Stimulated activated CD8-positive, alpha-beta memory T cell treated with anti-CD3 and anti-CD28 coated beads, Interleukin-15, amount 100 ng/mL, for 4 hours (primary cell): ENCODE measurements at regions not wholly inside any gene's neighbourhood (a gene's known extent, or its start where the extent isn't known, plus 50 kb on each side); places are given as distances from the start of the nearest gene placed in this dataset.

Experiments used
- DNase-seq, 2 donors: peaks; one replicate each; pipeline ENCODE4 v3.0.0-alpha.2; 2020; ENCODE audit warnings: low read depth in 2 of 2

GRCh38 chrX:155694649-155695048 is 81.9 kb upstream of the TMLHE start:
- DNase-seq, result no peak

- no peak for DNase-seq
Measured at GRCh38 chrX:155682834-155683233, 70.1 kb upstream of the TMLHE start.

- DNase-seq, result no peak
Measured at GRCh38 chrX:155679715-155680114, 67.0 kb upstream of the TMLHE start.

- no peak for DNase-seq
Measured at GRCh38 chrX:155673338-155673737, 60.6 kb upstream of the TMLHE start.

- no peak for DNase-seq
Measured at GRCh38 chrX:155666741-155667140, 54.0 kb upstream of the TMLHE start.
